Peyer's patch (tissue), 4 donors: ENCODE measurements at regions not wholly inside any gene's neighbourhood (a gene's known extent, or its start where the extent isn't known, plus 50 kb on each side); places are given as distances from the start of the nearest gene placed in this dataset.

ENCODE experiments used
- POLR2A ChIP-seq, 2 donors: fragments of 450-650 bp; IDR thresholded peaks; one replicate each; pipeline ENCODE4 v1.5.1; 2017; ENCODE audit warnings: antibody characterized with exemption in 2 of 2, mild to moderate bottlenecking in 2 of 2, moderate library complexity in 2 of 2
- TF ChIP-seq, protein P1 (sequence below), 6 experiments: fragments of 450-650 bp in 4 of 6; fragments of 200-600 bp in 2 of 6; sonication (generic) in 1 of 6; IDR thresholded peaks; one replicate each; pipeline ENCODE4 v1.5.1; 2017 to 2019; ENCODE audit warnings: antibody characterized with exemption in 6 of 6, mild to moderate bottlenecking in 3 of 6, moderate library complexity in 1 of 6

DNA sequence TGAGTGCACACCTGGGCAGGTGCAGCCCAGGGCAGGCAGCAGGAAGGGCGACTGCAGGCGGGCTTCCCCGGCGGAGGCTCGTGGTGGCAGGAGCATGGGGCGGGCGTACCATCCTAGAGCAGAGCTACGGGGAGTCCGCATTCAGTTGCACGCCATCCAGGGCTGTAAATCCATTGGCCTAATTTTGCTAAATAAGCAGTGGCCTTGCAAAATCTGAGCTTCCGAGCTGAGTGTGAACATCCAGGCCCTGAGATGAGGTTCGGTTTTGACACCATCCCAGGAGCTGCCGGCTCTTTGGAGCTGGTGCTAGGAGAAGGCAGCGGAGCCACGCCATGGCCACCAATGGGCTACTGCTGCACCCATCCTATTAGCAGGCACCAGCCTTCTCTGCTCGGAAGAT lies 664.8 kb downstream of the BRD1 start:
- TF ChIP-seq, protein P1, sequence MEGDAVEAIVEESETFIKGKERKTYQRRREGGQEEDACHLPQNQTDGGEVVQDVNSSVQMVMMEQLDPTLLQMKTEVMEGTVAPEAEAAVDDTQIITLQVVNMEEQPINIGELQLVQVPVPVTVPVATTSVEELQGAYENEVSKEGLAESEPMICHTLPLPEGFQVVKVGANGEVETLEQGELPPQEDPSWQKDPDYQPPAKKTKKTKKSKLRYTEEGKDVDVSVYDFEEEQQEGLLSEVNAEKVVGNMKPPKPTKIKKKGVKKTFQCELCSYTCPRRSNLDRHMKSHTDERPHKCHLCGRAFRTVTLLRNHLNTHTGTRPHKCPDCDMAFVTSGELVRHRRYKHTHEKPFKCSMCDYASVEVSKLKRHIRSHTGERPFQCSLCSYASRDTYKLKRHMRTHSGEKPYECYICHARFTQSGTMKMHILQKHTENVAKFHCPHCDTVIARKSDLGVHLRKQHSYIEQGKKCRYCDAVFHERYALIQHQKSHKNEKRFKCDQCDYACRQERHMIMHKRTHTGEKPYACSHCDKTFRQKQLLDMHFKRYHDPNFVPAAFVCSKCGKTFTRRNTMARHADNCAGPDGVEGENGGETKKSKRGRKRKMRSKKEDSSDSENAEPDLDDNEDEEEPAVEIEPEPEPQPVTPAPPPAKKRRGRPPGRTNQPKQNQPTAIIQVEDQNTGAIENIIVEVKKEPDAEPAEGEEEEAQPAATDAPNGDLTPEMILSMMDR (IDR thresholded peaks at IDR 0.05), result no peak
- no peak for TF ChIP-seq POLR2A (IDR thresholded peaks at IDR 0.05)
